BJ (cell line): ENCODE measurements at regions not wholly inside any gene's neighbourhood (a gene's known extent, or its start where the extent isn't known, plus 50 kb on each side); places are given as distances from the start of the nearest gene placed in this dataset.

Experiments used
- CTCF ChIA-PET: fragments of 350-600 bp; formaldehyde crosslinking; extraction: SDS; loops from one replicate; lab custom pipeline; 2021; ENCODE audit warnings: antibody characterized with exemption, inconsistent platforms; lab: Yijun Ruan, JAX
- POLR2A ChIA-PET: fragments of 300-600 bp; sonication (Branson Sonifier 250); formaldehyde crosslinking; extraction: SDS; loops from one replicate; lab custom pipeline; 2021; ENCODE audit warnings: antibody characterized with exemption; lab: Charles Lee
- DNase-seq: peaks from one replicate; pipeline ENCODE4 v3.0.0-alpha.2; 2011; ENCODE audit warnings: low read depth
- H3K27me3 ChIP-seq: 2 replicates; pipeline ENCODE4 v1.6.0; 2011; ENCODE audit warnings: low read length; ENCODE audit not compliant: control insufficient read depth, insufficient read depth
- H3K36me3 ChIP-seq: 2 replicates; pipeline ENCODE4 v1.5.1; 2011; ENCODE audit warnings: low read length; ENCODE audit not compliant: control insufficient read depth, insufficient read depth
- H3K4me3 ChIP-seq: 2 replicates; pipeline ENCODE4 v1.5.1; 2011; ENCODE audit warnings: low read depth, mild to moderate bottlenecking, control low read depth, low read length
- TF ChIP-seq, protein P1 (sequence below): IDR thresholded peaks from 2 replicates; pipeline ENCODE4 v1.5.1; 2011; ENCODE audit warnings: low read depth, mild to moderate bottlenecking, control low read depth, inconsistent platforms, low read length, moderate library complexity; ENCODE audit not compliant: insufficient read depth

- H3K27me3 ChIP-seq: no peaks in the 10 kb centered on the region
- peak; percentile 81 for DNase-seq
- ChIA-PET CTCF (no interaction called here), POLR2A (no interaction called here)
- H3K4me3 ChIP-seq: no peak overlapping the region
- TF ChIP-seq, protein P1, sequence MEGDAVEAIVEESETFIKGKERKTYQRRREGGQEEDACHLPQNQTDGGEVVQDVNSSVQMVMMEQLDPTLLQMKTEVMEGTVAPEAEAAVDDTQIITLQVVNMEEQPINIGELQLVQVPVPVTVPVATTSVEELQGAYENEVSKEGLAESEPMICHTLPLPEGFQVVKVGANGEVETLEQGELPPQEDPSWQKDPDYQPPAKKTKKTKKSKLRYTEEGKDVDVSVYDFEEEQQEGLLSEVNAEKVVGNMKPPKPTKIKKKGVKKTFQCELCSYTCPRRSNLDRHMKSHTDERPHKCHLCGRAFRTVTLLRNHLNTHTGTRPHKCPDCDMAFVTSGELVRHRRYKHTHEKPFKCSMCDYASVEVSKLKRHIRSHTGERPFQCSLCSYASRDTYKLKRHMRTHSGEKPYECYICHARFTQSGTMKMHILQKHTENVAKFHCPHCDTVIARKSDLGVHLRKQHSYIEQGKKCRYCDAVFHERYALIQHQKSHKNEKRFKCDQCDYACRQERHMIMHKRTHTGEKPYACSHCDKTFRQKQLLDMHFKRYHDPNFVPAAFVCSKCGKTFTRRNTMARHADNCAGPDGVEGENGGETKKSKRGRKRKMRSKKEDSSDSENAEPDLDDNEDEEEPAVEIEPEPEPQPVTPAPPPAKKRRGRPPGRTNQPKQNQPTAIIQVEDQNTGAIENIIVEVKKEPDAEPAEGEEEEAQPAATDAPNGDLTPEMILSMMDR: no peak
- no peaks in the 10 kb centered on the region for H3K36me3 ChIP-seq
These were observed 902.5 kb downstream of the KCNJ2 start for GRCh38 chr17:71071837-71072236.

DNA sequence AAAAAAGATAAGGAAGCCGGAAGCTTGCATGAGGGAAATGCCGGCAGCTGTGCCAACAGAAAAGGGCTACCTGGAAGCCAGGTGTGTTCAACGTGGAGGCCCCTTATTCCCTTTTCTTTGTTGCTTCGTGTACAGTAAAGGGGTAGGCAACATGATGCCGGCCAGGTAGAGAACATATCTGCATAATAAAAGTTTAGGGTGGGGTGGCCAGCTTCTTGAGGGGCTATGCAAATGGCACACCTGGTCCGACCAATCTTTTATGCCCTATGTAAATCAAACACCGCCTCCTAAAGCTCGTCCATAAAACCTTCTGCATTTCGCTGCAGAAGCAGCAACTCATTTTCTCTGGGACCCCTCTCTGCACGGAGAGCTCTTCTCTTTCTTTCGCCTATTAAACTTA is 911.6 kb downstream of the KCNJ2 start:
- ChIA-PET CTCF (no interaction called here), POLR2A (no interaction called here)
- H3K4me3 ChIP-seq: no peak overlapping the region
- TF ChIP-seq, protein P1: no peak
- no peaks in the 10 kb centered on the region for H3K27me3 ChIP-seq
- DNase-seq: no peak
- H3K36me3 ChIP-seq: no peaks in the 10 kb centered on the region

GRCh38 chr17:71081666-71082065 is 912.3 kb downstream of the KCNJ2 start:
- ChIA-PET CTCF (no interaction called here), POLR2A (no interaction called here)
- TF ChIP-seq, protein P1: no peak
- Histone ChIP-seq H3K36me3 (no peaks in the 10 kb centered on the region), H3K27me3 (no peaks in the 10 kb centered on the region), H3K4me3 (no peak overlapping the region)
- no peak for DNase-seq

- Histone ChIP-seq H3K4me3 (no peak overlapping the region), H3K27me3 (no peaks in the 10 kb centered on the region), H3K36me3 (no peaks in the 10 kb centered on the region)
- TF ChIP-seq, protein P1: peak; percentile 46
- POLR2A ChIA-PET: no interaction called here
- CTCF ChIA-PET: interaction anchor here (0.6 to 1.0 kb wide), 6 partner anchors 10 to 1035 kb away, joined by 3 to 6 read pairs (median 3); no protein-coding TSS in a partner anchor
- no peak for DNase-seq
These were observed 914.9 kb downstream of the KCNJ2 start for GRCh38 chr17:71084219-71084618.

GRCh38 chr17:71084838-71085237 is 915.5 kb downstream of the KCNJ2 start:
- Histone ChIP-seq H3K4me3 (no peak overlapping the region), H3K27me3 (no peaks in the 10 kb centered on the region), H3K36me3 (no peaks in the 10 kb centered on the region)
- TF ChIP-seq, protein P1: no peak
- no peak for DNase-seq
- ChIA-PET CTCF (interaction anchor here (0.9 kb wide), 1 partner anchor 1035 kb away, joined by 3 read pairs; no protein-coding TSS in a partner anchor), POLR2A (no interaction called here)
